GM18868 (cell line): ENCODE measurements at regions not wholly inside any gene's neighbourhood (a gene's known extent, or its start where the extent isn't known, plus 50 kb on each side); places are given as distances from the start of the nearest gene placed in this dataset.
"Not testable (repeated sequence)": the region's sequence is repeated elsewhere in the genome, so short reads cannot be mapped to it uniquely, and the experiment has no call there.

Source experiments
- ATAC-seq: cut with Tn5 transposase; IDR thresholded peaks from one replicate; pipeline ENCODE4 v1.9.1; 2021; ENCODE audit warnings: mild to moderate bottlenecking, moderate library complexity; ENCODE audit not compliant: unreplicated experiment

- ATAC-seq: not testable (repeated sequence)
These were observed 168.5 kb upstream of the FAM72C start for GRCh38 chr1:144140243-144140642.

- ATAC-seq: not testable (repeated sequence)
These were observed 133.2 kb upstream of the FAM72C start for GRCh38 chr1:144105006-144105405.

- ATAC-seq: not testable (repeated sequence)
These were observed 132.4 kb upstream of the FAM72C start for GRCh38 chr1:144104000-144104677.

GRCh38 chr1:144103156-144103880 is 131.5 kb upstream of the FAM72C start:
- ATAC-seq: not testable (repeated sequence)

- not testable (repeated sequence) for ATAC-seq
These were observed 130.4 kb upstream of the FAM72C start for GRCh38 chr1:144102046-144102745.

GRCh38 chr1:144101397-144102045 is 129.7 kb upstream of the FAM72C start:
- ATAC-seq: no peak

GRCh38 chr1:144077167-144077841 is 105.5 kb upstream of the FAM72C start:
- ATAC-seq: not testable (repeated sequence)

GRCh38 chr1:144076646-144077045 is 104.9 kb upstream of the FAM72C start:
- not testable (repeated sequence) for ATAC-seq

GRCh38 chr1:144070394-144071053 is 98.7 kb upstream of the FAM72C start:
- ATAC-seq: not testable (repeated sequence)

- not testable (repeated sequence) for ATAC-seq
These were observed 95.3 kb upstream of the FAM72C start for GRCh38 chr1:144067042-144067441.

- not testable (repeated sequence) for ATAC-seq
These were observed 94.5 kb upstream of the FAM72C start for GRCh38 chr1:144066071-144066813.

- not testable (repeated sequence) for ATAC-seq
These were observed 93.7 kb upstream of the FAM72C start for GRCh38 chr1:144065299-144066060.

GRCh38 chr1:144049365-144049764 is 77.6 kb upstream of the FAM72C start:
- not testable (repeated sequence) for ATAC-seq

GRCh38 chr1:144046645-144047044 is 74.9 kb upstream of the FAM72C start:
- not testable (repeated sequence) for ATAC-seq

GRCh38 chr1:144045751-144046546 is 74.2 kb upstream of the FAM72C start:
- peak; percentile 69 for ATAC-seq

- not testable (repeated sequence) for ATAC-seq
These were observed 70.5 kb upstream of the FAM72C start for GRCh38 chr1:144042251-144042650.

GRCh38 chr1:144040293-144040692 is 68.5 kb upstream of the FAM72C start:
- not testable (repeated sequence) for ATAC-seq

- not testable (repeated sequence) for ATAC-seq
These were observed 62.3 kb upstream of the FAM72C start for GRCh38 chr1:144034045-144034444.
